ENCODE measurements at regions not wholly inside any gene's neighbourhood (a gene's known extent, or its start where the extent isn't known, plus 50 kb on each side); places are given as distances from the start of the nearest gene placed in this dataset.

GRCh38 chr2:203610558-203610957, 75.5 kb upstream of the RAPH1 start:
- Histone ChIP-seq H2BK120ac (replicated peaks; ENCODE audit: low read depth, low read length) (no peak overlapping the region), H3K9ac (replicated peaks in 1 of 4; ENCODE audit: extremely low read depth in 1 of 4, low read depth in 3 of 4, low read length in 3 of 4) (no peak overlapping the region), H3K79me1 (ENCODE audit: low read depth, low read length) (no peaks in the 10 kb centered on the region), H4K91ac (replicated peaks; ENCODE audit: insufficient read length, low read length) (no peak overlapping the region), H4K8ac (ENCODE audit: extremely low read depth, insufficient read depth, low read length) (no peak overlapping the region), H3K79me2 (ENCODE audit: control insufficient read depth in 1 of 2, insufficient read depth in 2 of 2, low read length in 2 of 2) (no peaks in the 10 kb centered on the region), H3K4me2 (ENCODE audit: insufficient read depth in 1 of 2, low read depth in 2 of 2, low read length in 2 of 2) (no peak overlapping the region), H3K4ac (replicated peaks; ENCODE audit: insufficient read length, low read depth, low read length) (no peak overlapping the region), H4K20me1 (replicated peaks in 1 of 2; ENCODE audit: control insufficient read depth in 1 of 2, insufficient read depth in 2 of 2, low read length in 2 of 2) (no peaks in the 10 kb centered on the region), H2BK12ac (ENCODE audit: low read depth, low read length) (no peak overlapping the region), H3K23ac (ENCODE audit: insufficient read length) (no peak overlapping the region), H3K23me2 (ENCODE audit: low read depth, low read length) (no peaks in the 10 kb centered on the region; the same call in 1 of the 2 replicates), H3K18ac (ENCODE audit: extremely low read depth, low read length) (no peak overlapping the region), H3K9me3 (ENCODE audit: insufficient read depth in 2 of 2, low read depth in 1 of 2, low read length in 1 of 2) (no peaks in the 10 kb centered on the region), H3K4me1 (replicated peaks in 1 of 4; ENCODE audit: control insufficient read depth in 3 of 4, insufficient read depth in 4 of 4, low read length in 3 of 4) (no peaks in the 10 kb centered on the region), H3K56ac (replicated peaks; ENCODE audit: insufficient read length, low read depth, low read length) (no peak overlapping the region), H2BK5ac (ENCODE audit: low read depth, low read length) (no peak overlapping the region), H3K4me3 (ENCODE audit: extremely low read depth in 1 of 4, insufficient read depth in 2 of 4, low read depth in 3 of 4, low read length in 4 of 4) (no peak overlapping the region), H3K14ac (ENCODE audit: insufficient read length) (no peak overlapping the region), H2BK15ac (ENCODE audit: low read length) (no peak overlapping the region), H3K27me3 (replicated peaks in 1 of 4; ENCODE audit: control insufficient read depth in 3 of 4, extremely low read depth in 1 of 4, insufficient read depth in 3 of 4, low read length in 3 of 4) (no peaks in the 10 kb centered on the region), H2AFZ (ENCODE audit: low read length) (no peak overlapping the region), H3K27ac (ENCODE audit: low read depth, low read length) (no peak overlapping the region), H2BK20ac (ENCODE audit: low read length) (no peak overlapping the region), H3K36me3 (ENCODE audit: control insufficient read depth in 2 of 4, insufficient read depth in 4 of 4, low read length in 3 of 4) (no peaks in the 10 kb centered on the region), H4K5ac (ENCODE audit: insufficient read length, low read depth, low read length) (no peak overlapping the region), H2AK5ac (ENCODE audit: low read depth, low read length) (no peak overlapping the region)
- CTCF ChIA-PET (ENCODE audit: partially characterized antibody), result no interaction called here
- POLR2A ChIA-PET (ENCODE audit: partially characterized antibody), result no interaction called here
- WGBS, 2 experiments (ENCODE audit: extremely low coverage in 1 of 2, insufficient coverage in 1 of 2, insufficient read length in 1 of 2, insufficient replicate concordance in 2 of 2, low coverage in 1 of 2, low lambda C conversion rate in 2 of 2, missing lambda C conversion rate in 1 of 2), result 94% methylated on average over 8 of the region's 8 CpGs; no CpG with 5 or more reads in 1 of the 2 experiments
- TF ChIP-seq, protein P1, sequence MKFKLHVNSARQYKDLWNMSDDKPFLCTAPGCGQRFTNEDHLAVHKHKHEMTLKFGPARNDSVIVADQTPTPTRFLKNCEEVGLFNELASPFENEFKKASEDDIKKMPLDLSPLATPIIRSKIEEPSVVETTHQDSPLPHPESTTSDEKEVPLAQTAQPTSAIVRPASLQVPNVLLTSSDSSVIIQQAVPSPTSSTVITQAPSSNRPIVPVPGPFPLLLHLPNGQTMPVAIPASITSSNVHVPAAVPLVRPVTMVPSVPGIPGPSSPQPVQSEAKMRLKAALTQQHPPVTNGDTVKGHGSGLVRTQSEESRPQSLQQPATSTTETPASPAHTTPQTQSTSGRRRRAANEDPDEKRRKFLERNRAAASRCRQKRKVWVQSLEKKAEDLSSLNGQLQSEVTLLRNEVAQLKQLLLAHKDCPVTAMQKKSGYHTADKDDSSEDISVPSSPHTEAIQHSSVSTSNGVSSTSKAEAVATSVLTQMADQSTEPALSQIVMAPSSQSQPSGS (IDR thresholded peaks at IDR 0.05; ENCODE audit: low read length), result no peak
- TF ChIP-seq GTF2F1 (IDR thresholded peaks at IDR 0.05; ENCODE audit: borderline replicate concordance, low read depth, low read length) (no peak), EZH2 (IDR thresholded peaks at IDR 0.05; ENCODE audit: low read depth, low read length, severe bottlenecking) (no peak), SP4 (IDR thresholded peaks at IDR 0.05; ENCODE audit: low read length) (no peak), GABPA (IDR thresholded peaks at IDR 0.05; ENCODE audit: borderline replicate concordance, insufficient read depth, low read length) (no peak)
- DNase-seq (ENCODE audit: low read depth in 1 of 2, low spot score in 2 of 2) (no peak), FAIRE-seq (no peak)
